HUES64 (cell line): ENCODE measurements at regions not wholly inside any gene's neighbourhood (a gene's known extent, or its start where the extent isn't known, plus 50 kb on each side); places are given as distances from the start of the nearest gene placed in this dataset.

Source experiments
- H3K27ac ChIP-seq: 2 replicates; pipeline ENCODE4 v1.7.0; 2013; ENCODE audit warnings: low read depth, low read length, inconsistent platforms
- H3K27me3 ChIP-seq: 2 replicates; pipeline ENCODE4 v1.6.1; 2013; ENCODE audit warnings: mild to moderate bottlenecking, low read length; ENCODE audit not compliant: insufficient read depth
- H3K36me3 ChIP-seq: 2 replicates; pipeline ENCODE4 v1.6.1; 2013; ENCODE audit warnings: mild to moderate bottlenecking, low read length; ENCODE audit not compliant: insufficient read depth
- H3K4me1 ChIP-seq: 2 replicates; pipeline ENCODE4 v1.6.1; 2013; ENCODE audit warnings: mild to moderate bottlenecking, low read length, moderate library complexity; ENCODE audit not compliant: insufficient read depth
- H3K4me3 ChIP-seq: 2 replicates; pipeline ENCODE4 v1.5.1; 2013; ENCODE audit warnings: mild to moderate bottlenecking, low read length, moderate library complexity
- H3K9ac ChIP-seq: 2 replicates; pipeline ENCODE4 v1.6.1; 2013; ENCODE audit warnings: mild to moderate bottlenecking, low read depth, low read length
- H3K9me3 ChIP-seq: 2 replicates; pipeline ENCODE4 v1.6.1; 2013; ENCODE audit warnings: low read depth, low read length; ENCODE audit not compliant: insufficient read depth
- WGBS: fragments of 150-250, 120-280 bp; methylation state at CpG from one replicate; pipeline ENCODE4 v1.1.7; 2013; ENCODE audit warnings: missing lambda C conversion rate; 5-methylcytosine and 5-hydroxymethylcytosine counted together

DNA sequence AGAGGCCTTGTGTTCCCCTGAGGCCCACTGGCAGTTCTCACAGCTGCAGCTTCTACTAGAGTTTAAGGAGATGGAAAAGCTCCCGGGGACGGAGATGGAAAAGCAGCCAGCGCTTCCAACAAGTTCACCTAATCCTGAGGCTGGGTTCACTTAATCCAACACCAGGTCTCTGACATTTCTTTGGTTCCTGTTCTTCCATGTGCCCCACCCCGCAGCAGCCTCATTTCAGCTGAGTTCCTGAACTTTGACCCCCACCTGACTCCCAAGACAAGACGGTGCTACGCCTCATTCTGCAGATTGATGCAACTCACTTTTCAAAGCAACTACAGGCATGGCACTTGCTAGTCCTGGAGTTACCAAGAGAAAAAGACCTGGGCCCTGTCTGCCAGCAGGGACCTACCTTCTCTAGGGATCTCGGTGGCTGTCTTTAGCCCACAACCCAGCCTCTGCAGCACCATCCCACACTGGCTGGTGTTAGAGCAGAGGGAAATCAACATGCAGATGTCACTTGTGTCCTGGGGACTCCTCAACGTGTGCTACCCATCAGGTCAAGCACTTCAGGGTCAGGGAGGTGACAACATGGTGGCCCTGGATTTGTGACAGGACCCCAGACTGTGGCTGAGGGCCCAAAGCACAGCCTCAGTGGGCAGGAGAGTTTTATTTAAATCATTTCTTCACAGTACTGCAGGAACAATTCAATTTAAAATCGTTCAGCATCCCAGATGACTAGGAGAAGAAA is 406.1 kb downstream of the VPS13C start:
- H3K27me3 ChIP-seq, result no peaks in the 10 kb centered on the region
- H3K36me3 ChIP-seq, result no peaks in the 10 kb centered on the region
- no peak overlapping the region for H3K4me3 ChIP-seq
- H3K27ac ChIP-seq, result no peak overlapping the region
- peaks cover 16% of the 10 kb centered on the region for H3K4me1 ChIP-seq
- H3K9ac ChIP-seq, result no peak overlapping the region
- WGBS, result 86% methylated on average over 9 of the region's 9 CpGs
- H3K9me3 ChIP-seq, result no peaks in the 10 kb centered on the region; the same call in 1 of the 2 replicates

DNA sequence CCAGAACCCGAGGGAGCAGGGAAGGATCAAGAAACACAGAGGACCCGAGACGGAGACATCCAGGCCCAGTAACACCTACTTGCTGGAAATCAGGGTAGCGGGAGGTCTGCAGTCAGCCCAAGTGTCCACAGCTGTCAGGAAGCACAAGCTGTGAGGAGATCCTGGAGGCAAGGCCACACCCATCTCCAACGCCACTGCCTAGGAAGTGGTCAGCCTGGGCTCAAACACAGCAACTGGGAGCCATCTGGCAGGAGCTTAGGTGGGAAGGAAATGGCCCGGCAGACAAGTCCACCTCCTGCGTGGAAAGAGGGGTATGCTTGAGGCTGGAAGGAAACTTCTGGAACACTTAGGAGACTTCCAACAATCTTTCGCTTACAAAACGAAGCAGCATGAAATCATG is 407.1 kb downstream of the VPS13C start:
- Histone ChIP-seq H3K27ac (no peak overlapping the region), H3K27me3 (no peaks in the 10 kb centered on the region), H3K9ac (no peak overlapping the region), H3K4me1 (peaks cover 16% of the 10 kb centered on the region), H3K4me3 (no peak overlapping the region), H3K36me3 (no peaks in the 10 kb centered on the region), H3K9me3 (no peaks in the 10 kb centered on the region)
- 90% methylated on average over 9 of the region's 9 CpGs for WGBS

DNA sequence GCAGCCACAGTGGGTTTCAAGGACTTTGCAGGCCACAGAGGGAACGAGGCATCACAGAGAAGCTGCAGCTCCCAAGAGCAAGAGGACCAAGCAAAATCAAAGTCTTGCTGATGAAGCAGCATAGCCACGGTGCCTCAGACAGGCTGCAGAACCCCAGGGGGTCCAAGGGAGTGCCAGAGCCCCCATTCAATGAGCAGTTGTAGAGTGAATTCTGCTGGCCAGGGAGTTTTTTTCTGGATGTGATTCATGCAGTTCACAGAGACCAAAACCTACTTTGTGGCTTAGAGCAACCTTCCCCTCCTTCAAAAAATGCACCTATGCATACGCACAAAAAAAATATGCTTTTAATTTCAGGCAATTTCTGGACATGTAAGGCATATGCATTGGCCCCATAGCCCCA is 409.0 kb downstream of the VPS13C start:
- Histone ChIP-seq H3K9ac (no peak overlapping the region), H3K4me3 (no peak overlapping the region), H3K4me1 (peaks cover 16% of the 10 kb centered on the region), H3K36me3 (no peaks in the 10 kb centered on the region), H3K27ac (no peak overlapping the region), H3K27me3 (no peaks in the 10 kb centered on the region), H3K9me3 (no peaks in the 10 kb centered on the region)
- WGBS, result 62% methylated on average over 3 of the region's 3 CpGs

DNA sequence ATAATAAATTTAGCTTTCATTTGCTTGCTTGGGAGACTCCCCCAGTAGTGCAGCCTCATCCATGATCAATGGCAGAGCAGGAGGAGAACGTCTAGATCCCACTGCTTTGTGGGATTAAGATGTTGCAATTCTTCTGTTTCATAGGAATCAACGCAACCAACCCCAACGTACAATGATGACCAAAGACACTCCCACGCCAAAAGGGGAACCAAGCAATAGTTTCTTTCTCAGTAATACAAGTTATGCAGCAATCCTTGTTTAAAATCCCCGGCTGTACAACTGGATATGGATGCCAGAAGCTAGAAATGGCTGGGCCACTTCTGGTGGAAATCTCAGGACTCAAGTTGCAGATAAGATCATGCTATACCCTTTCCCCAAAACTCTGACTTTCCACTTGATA is 411.2 kb downstream of the VPS13C start:
- no peak overlapping the region for H3K4me3 ChIP-seq
- no peaks in the 10 kb centered on the region for H3K9me3 ChIP-seq
- H3K36me3 ChIP-seq, result no peaks in the 10 kb centered on the region
- H3K9ac ChIP-seq, result no peak overlapping the region
- H3K4me1 ChIP-seq, result peaks cover 14% of the 10 kb centered on the region
- H3K27ac ChIP-seq, result no peak overlapping the region
- WGBS, result 95% methylated on average over 5 of the region's 5 CpGs
- no peaks in the 10 kb centered on the region for H3K27me3 ChIP-seq

DNA sequence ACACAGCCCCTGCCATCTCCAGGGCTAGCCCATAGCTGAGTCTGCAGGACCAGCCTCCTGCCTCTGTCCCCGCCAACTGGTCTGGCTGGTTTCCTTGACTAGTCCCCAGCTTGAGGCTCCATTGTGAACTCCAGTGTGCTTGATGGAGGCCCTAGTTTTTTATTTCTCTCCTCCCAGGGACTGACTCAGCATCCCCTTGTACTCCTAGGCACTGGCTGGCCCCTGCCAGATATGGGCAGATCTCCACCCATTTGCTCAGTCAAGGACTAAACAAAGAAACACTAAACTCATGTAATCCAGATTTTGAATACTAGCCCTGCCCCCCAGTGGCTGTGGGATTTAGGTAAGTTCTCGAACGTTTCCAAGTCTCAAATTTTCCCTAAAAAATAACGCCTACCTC is 415.4 kb upstream of the RORA start:
- peaks cover 25% of the 10 kb centered on the region for H3K4me1 ChIP-seq
- 0 out of 2 replicates have a peak, but pooled peaks cover 4% of the 10 kb centered on the region for H3K27me3 ChIP-seq
- no peak overlapping the region for H3K27ac ChIP-seq
- H3K9me3 ChIP-seq, result no peaks in the 10 kb centered on the region
- WGBS, result 94% methylated on average over 1 of the region's 4 CpGs
- no peak overlapping the region for H3K9ac ChIP-seq
- H3K4me3 ChIP-seq, result no peak overlapping the region
- H3K36me3 ChIP-seq, result no peaks in the 10 kb centered on the region

DNA sequence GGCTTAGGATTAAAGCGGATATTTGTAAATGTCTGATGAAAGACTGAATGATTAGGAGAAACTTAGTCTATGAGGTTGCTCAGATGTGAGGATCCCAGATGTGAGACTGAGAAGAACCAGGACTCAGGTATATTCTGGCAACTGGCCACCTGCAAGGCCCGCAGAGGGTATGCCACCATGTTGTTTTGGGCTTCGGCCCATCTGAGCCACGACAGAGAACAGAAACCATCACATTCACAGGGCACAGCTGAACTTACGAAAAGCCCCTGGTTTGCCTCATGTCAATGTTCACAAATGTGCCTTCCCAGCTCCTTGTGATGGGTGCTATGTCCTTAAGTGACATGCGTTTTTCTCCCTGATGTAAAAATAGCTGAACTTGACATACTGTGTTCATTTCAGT is 412.5 kb upstream of the RORA start:
- WGBS, result 93% methylated on average over 6 of the region's 6 CpGs
- Histone ChIP-seq H3K36me3 (no peaks in the 10 kb centered on the region), H3K4me3 (no peak overlapping the region), H3K9ac (no peak overlapping the region), H3K27me3 (0 out of 2 replicates have a peak, but pooled peaks cover 4% of the 10 kb centered on the region), H3K4me1 (peaks cover 29% of the 10 kb centered on the region), H3K9me3 (no peaks in the 10 kb centered on the region), H3K27ac (no peak overlapping the region)

DNA sequence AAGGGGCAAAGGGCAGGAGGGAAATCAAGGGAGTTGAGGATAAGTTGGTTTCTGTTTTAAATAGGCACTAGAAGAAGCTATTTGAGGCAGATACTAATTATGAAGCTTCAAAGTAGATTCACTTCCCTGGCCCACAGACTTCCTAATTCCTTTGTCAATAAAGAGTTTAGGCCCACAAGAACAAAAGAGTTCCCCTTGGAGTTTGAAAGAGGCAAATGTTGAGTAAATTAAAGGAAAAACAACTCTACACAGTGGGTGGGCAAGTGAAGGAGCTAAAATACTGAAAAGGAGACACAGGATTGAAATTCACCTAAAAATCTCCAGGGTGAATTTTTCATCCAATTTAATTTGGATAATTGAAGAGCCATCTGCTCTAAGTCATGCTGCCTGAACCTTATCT is 411.7 kb upstream of the RORA start:
- Histone ChIP-seq H3K4me1 (peaks cover 29% of the 10 kb centered on the region), H3K4me3 (no peak overlapping the region), H3K36me3 (no peaks in the 10 kb centered on the region), H3K9ac (no peak overlapping the region), H3K27ac (no peak overlapping the region), H3K9me3 (no peaks in the 10 kb centered on the region), H3K27me3 (0 out of 2 replicates have a peak, but pooled peaks cover 4% of the 10 kb centered on the region)

DNA sequence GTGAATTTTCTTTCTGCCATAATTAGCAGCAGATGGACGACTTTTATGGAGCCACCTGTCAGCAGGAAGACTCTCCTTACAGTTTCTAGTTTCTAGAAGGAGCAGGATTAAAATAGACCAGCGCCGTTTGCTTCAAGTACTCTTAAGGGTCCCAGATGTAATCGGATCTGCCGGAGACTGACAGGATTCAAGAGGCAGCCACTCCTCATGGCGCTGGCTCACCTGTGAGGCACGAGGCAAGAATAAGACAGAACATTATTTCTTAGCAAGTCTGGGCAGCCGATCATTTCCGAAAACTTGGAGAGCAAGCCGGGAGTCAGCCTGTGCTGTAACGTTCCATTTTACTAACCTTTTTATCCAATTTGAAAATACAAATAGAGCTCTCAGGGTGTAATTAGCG is 410.4 kb upstream of the RORA start:
- peaks cover 27% of the 10 kb centered on the region for H3K4me1 ChIP-seq
- 82% methylated on average over 12 of the region's 12 CpGs for WGBS
- H3K4me3 ChIP-seq, result no peak overlapping the region
- H3K27me3 ChIP-seq, result 0 out of 2 replicates have a peak, but pooled peaks cover 4% of the 10 kb centered on the region
- no peak overlapping the region for H3K27ac ChIP-seq
- H3K9me3 ChIP-seq, result no peaks in the 10 kb centered on the region
- H3K9ac ChIP-seq, result no peak overlapping the region
- no peaks in the 10 kb centered on the region for H3K36me3 ChIP-seq

DNA sequence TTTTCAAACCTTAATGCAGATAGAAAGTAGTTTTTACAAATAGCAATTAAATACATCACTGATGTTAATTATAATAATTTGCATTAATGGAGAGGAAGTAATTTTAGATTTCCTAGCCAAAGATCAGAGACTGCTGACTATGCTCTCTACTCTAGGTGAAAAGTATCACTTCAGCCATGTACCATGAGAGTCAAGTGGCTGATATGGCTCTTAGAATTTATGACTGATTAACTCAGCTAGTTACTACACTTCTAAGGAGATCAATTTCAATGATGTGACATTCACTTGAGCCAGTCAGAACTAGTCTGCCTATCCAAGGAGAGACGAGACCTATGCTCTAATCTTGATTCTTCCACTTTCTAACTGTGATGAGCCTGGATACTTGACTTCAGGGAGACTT is 405.7 kb upstream of the RORA start:
- Histone ChIP-seq H3K27ac (no peak overlapping the region), H3K27me3 (no peaks in the 10 kb centered on the region), H3K4me1 (peaks cover 7% of the 10 kb centered on the region), H3K9me3 (no peaks in the 10 kb centered on the region), H3K9ac (no peak overlapping the region), H3K36me3 (no peaks in the 10 kb centered on the region), H3K4me3 (no peak overlapping the region)
- 93% methylated on average over 1 of the region's 1 CpG for WGBS

DNA sequence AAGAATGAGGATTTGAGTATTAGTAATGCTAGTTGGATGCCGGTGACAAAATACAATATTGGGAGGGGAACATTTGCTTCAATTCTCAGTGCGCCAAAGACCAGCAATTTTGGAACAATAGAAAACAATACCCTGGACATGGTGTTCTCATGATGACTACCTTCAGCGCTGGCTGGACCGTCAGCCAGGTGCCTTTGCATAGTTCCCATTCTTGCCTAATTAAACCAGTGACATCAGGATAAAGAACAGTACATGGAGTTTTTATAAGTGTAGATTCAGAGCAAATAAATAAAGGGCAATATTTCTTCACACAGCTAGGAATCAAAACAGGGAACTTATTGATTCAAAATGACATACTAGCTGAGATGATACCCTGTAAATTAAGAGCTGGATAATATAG is 404.8 kb upstream of the RORA start:
- no peaks in the 10 kb centered on the region for H3K36me3 ChIP-seq
- 94% methylated on average over 4 of the region's 4 CpGs for WGBS
- no peak overlapping the region for H3K27ac ChIP-seq
- H3K4me1 ChIP-seq, result no peaks in the 10 kb centered on the region
- H3K9ac ChIP-seq, result no peak overlapping the region
- H3K4me3 ChIP-seq, result no peak overlapping the region
- no peaks in the 10 kb centered on the region for H3K9me3 ChIP-seq
- no peaks in the 10 kb centered on the region for H3K27me3 ChIP-seq

DNA sequence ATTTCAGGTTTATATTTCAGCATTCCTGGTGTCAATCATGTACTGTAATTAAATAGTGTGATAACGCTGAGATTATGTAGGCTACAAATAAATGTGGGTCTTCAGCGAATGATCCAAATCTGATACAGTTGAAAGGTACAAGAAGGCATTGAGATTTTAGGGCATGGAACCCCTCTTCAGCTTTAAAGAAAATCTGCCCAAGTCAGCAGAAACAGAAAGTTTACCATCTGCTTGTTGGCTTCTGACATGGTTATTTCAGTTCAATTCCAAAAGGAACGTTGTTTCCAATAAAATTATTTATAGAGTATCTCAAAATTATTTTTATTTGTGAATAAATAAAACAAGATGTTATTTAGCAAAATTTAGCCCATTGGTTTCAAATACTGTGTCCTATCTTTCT is 400.2 kb upstream of the RORA start:
- Histone ChIP-seq H3K9me3 (no peaks in the 10 kb centered on the region), H3K9ac (no peak overlapping the region), H3K36me3 (no peaks in the 10 kb centered on the region), H3K4me3 (no peak overlapping the region), H3K27ac (no peak overlapping the region), H3K27me3 (no peaks in the 10 kb centered on the region), H3K4me1 (no peaks in the 10 kb centered on the region)
- WGBS, result 90% methylated on average over 2 of the region's 3 CpGs

DNA sequence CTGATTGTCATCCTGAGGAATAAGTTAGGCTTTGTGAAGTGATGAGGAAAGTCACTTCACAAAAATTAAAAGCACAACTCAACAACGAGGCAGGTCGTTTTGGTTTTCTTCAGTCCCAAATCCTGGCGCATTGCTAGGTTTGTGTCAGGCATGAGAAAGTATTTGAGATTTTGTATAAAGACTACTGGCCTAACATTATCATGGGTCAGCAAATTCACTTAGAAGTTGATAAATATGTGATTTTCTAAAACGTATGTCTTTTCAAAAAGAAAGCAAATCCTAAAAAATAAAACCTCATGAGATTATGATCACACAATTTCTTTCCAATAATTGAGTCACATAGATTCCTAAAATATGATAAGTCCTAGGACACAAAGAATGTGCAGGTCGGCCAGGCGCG is 395.8 kb upstream of the RORA start:
- Histone ChIP-seq H3K9me3 (no peaks in the 10 kb centered on the region), H3K27me3 (no peaks in the 10 kb centered on the region), H3K4me3 (no peak overlapping the region), H3K27ac (no peak overlapping the region), H3K36me3 (no peaks in the 10 kb centered on the region), H3K9ac (no peak overlapping the region), H3K4me1 (no peaks in the 10 kb centered on the region)
- 97% methylated on average over 6 of the region's 7 CpGs for WGBS
